GM23338 (cell line): ENCODE measurements at regions not wholly inside any gene's neighbourhood (a gene's known extent, or its start where the extent isn't known, plus 50 kb on each side); places are given as distances from the start of the nearest gene placed in this dataset.
A peak's percentile ranks its signal among the peaks of the same experiment; 100 is the strongest.

ENCODE experiments used
- ATAC-seq: fragments of 200-7000 bp; cut with Tn5 transposase; 3 replicates; pipeline ENCODE4 v1.9.1; 2020
- DNase-seq: peaks from one replicate; pipeline ENCODE4 v3.0.0-alpha.2; 2015; ENCODE audit warnings: low spot score
- H2AFZ ChIP-seq: fragments of 200-600 bp; sonication (generic); 2 replicates; pipeline ENCODE4 v1.8.0; 2016; ENCODE audit warnings: antibody characterized with exemption, mild to moderate bottlenecking, moderate library complexity
- H3F3A ChIP-seq: fragments of 200-600 bp; sonication (generic); replicated peaks from 2 replicates; pipeline ENCODE4 v1.8.0; 2017; ENCODE audit warnings: antibody characterized with exemption, mixed run types, low read depth
- H3K27ac ChIP-seq: fragments of 200-600 bp; sonication (generic); 2 replicates; pipeline ENCODE4 v1.6.1; 2016; ENCODE audit warnings: low read depth
- H3K27me3 ChIP-seq: fragments of 200-600 bp; sonication (generic); 2 replicates; pipeline ENCODE4 v1.8.0; 2016; ENCODE audit warnings: mild to moderate bottlenecking, mixed run types, moderate library complexity; ENCODE audit not compliant: insufficient read depth
- H3K36me3 ChIP-seq: fragments of 200-600 bp; sonication (generic); 2 replicates; pipeline ENCODE4 v1.8.0; 2016; ENCODE audit warnings: mild to moderate bottlenecking; ENCODE audit not compliant: insufficient read depth
- H3K4me1 ChIP-seq: fragments of 200-600 bp; sonication (generic); 2 replicates; pipeline ENCODE4 v1.8.0; 2016; ENCODE audit warnings: mild to moderate bottlenecking, moderate library complexity; ENCODE audit not compliant: insufficient read depth
- H3K4me2 ChIP-seq: fragments of 200-600 bp; sonication (generic); 2 replicates; pipeline ENCODE4 v1.7.1; 2017; ENCODE audit warnings: mixed run types
- H3K4me3 ChIP-seq: fragments of 200-600 bp; sonication (generic); 2 replicates; pipeline ENCODE4 v1.6.1; 2016; ENCODE audit warnings: mixed run types
- H3K79me2 ChIP-seq: fragments of 200-600 bp; sonication (generic); replicated peaks from 2 replicates; pipeline ENCODE4 v1.8.0; 2017; ENCODE audit warnings: mild to moderate bottlenecking; ENCODE audit not compliant: insufficient read depth
- H3K9me2 ChIP-seq: fragments of 200-600 bp; sonication (generic); 2 replicates; pipeline ENCODE4 v1.8.0; 2017; ENCODE audit not compliant: insufficient read depth
- H4K20me1 ChIP-seq: fragments of 200-600 bp; sonication (generic); replicated peaks from 2 replicates; pipeline ENCODE4 v1.8.0; 2017; ENCODE audit warnings: mild to moderate bottlenecking; ENCODE audit not compliant: insufficient read depth
- H3K27ac Mint-ChIP-seq: 2 replicates; pipeline ENCODE4 v1.8.0; 2020; ENCODE audit warnings: inconsistent platforms, mild to moderate bottlenecking, moderate library complexity, mixed read lengths
- H3K27me3 Mint-ChIP-seq: 3 replicates; pipeline ENCODE4 v1.8.0; 2022; ENCODE audit warnings: low read depth, mild to moderate bottlenecking, moderate library complexity, mixed read lengths, inconsistent platforms; ENCODE audit not compliant: insufficient read depth, poor library complexity
- H3K36me3 Mint-ChIP-seq: 3 replicates; pipeline ENCODE4 v1.8.0; 2021; ENCODE audit warnings: low read depth, mild to moderate bottlenecking, inconsistent platforms, moderate library complexity, mixed read lengths
- H3K4me1 Mint-ChIP-seq: 3 replicates; pipeline ENCODE4 v1.8.0; 2020; ENCODE audit warnings: mild to moderate bottlenecking, inconsistent platforms, mixed read lengths
- H3K4me3 Mint-ChIP-seq: 3 replicates; pipeline ENCODE4 v1.8.0; 2021; ENCODE audit warnings: moderate library complexity, mild to moderate bottlenecking, inconsistent platforms, mixed read lengths
- H3K9me3 Mint-ChIP-seq: 3 replicates; pipeline ENCODE4 v1.8.0; 2020; ENCODE audit warnings: moderate library complexity, mild to moderate bottlenecking, inconsistent platforms, mixed read lengths
- CREB1 ChIP-seq: fragments of 250-450 bp; sonication (Bioruptor Pico); IDR thresholded peaks from 2 replicates; pipeline ENCODE4 v1.5.0; 2020; ENCODE audit warnings: low read depth, mild to moderate bottlenecking, moderate library complexity
- CTCF ChIP-seq, 2 experiments: fragments of 200-600 bp in 1 of 2; sonication (generic) in 1 of 2; conservative IDR thresholded peaks; 2 replicates each; pipeline versions ENCODE4 v1.5.1 to v1.6.1; 2016 to 2017; ENCODE audit warnings: antibody characterized with exemption in 2 of 2, low read depth in 2 of 2, mild to moderate bottlenecking in 2 of 2, moderate library complexity in 1 of 2
- ETS1 ChIP-seq: IDR thresholded peaks from 2 replicates; pipeline ENCODE4 v1.6.1; 2016; ENCODE audit warnings: antibody characterized with exemption
- EZH2 ChIP-seq: fragments of 200-600 bp; sonication (generic); IDR thresholded peaks from one replicate; pipeline ENCODE4 v1.8.0; 2017; ENCODE audit warnings: antibody characterized with exemption, mild to moderate bottlenecking, low read depth; ENCODE audit not compliant: unreplicated experiment
- EZH2phosphoT487 ChIP-seq: fragments of 200-600 bp; sonication (generic); IDR thresholded peaks from one replicate; pipeline ENCODE4 v1.8.1; 2018; ENCODE audit warnings: antibody characterized with exemption; ENCODE audit not compliant: unreplicated experiment
- JUNB ChIP-seq: IDR thresholded peaks from one replicate; pipeline ENCODE4 v1.6.1; 2016; ENCODE audit warnings: antibody characterized with exemption; ENCODE audit not compliant: unreplicated experiment
- NANOG ChIP-seq: IDR thresholded peaks from 2 replicates; pipeline ENCODE4 v1.6.1; 2016; ENCODE audit warnings: antibody characterized with exemption, borderline replicate concordance
- POLR2AphosphoS5 ChIP-seq: IDR thresholded peaks from 2 replicates; pipeline ENCODE4 v1.6.1; 2016; ENCODE audit warnings: antibody characterized with exemption, low read depth
- REST ChIP-seq: IDR thresholded peaks from one replicate; pipeline ENCODE4 v1.6.1; 2018; ENCODE audit warnings: antibody characterized with exemption; ENCODE audit not compliant: unreplicated experiment
- STAT1 ChIP-seq: IDR thresholded peaks from one replicate; pipeline ENCODE4 v1.6.1; 2016; ENCODE audit warnings: antibody characterized with exemption; ENCODE audit not compliant: unreplicated experiment
- ZNF114 ChIP-seq: fragments of 250-450 bp; sonication (Bioruptor Pico); IDR thresholded peaks from 2 replicates; pipeline ENCODE4 v1.5.0; 2020; ENCODE audit warnings: mild to moderate bottlenecking, moderate library complexity
- ZNF331 ChIP-seq: fragments of 250-450 bp; sonication (Bioruptor Pico); IDR thresholded peaks from 2 replicates; pipeline ENCODE4 v1.5.0; 2020; ENCODE audit warnings: low read depth, mild to moderate bottlenecking, moderate library complexity
- ZNF462 ChIP-seq: fragments of 250-450 bp; sonication (Bioruptor Pico); IDR thresholded peaks from 2 replicates; pipeline ENCODE4 v1.5.0; 2020; ENCODE audit warnings: mild to moderate bottlenecking, moderate library complexity

GRCh38 chr20:57065646-57066045, 200.8 kb downstream of the BMP7 start:
- ATAC-seq: no peak

More at GRCh38 chr20:57065646-57066045, 200.8 kb downstream of the BMP7 start:
- H3K27me3 Mint-ChIP-seq: peaks cover 19% of the 10 kb centered on the region
- H3K9me3 Mint-ChIP-seq: no peaks in the 10 kb centered on the region
- Histone ChIP-seq H3K27me3 (no peaks in the 10 kb centered on the region; the same call in 1 of the 2 replicates), H3F3A (no peaks in the 10 kb centered on the region), H4K20me1 (no peaks in the 10 kb centered on the region), H3K4me1 (peaks cover 8% of the 10 kb centered on the region), H2AFZ (peak overlapping the region; percentile 83; the same call in 1 of the 2 replicates), H3K4me3 (no peak overlapping the region), H3K36me3 (no peaks in the 10 kb centered on the region), H3K79me2 (no peaks in the 10 kb centered on the region), H3K27ac (no peak overlapping the region), H3K9me2 (no peaks in the 10 kb centered on the region), H3K4me2 (no peak overlapping the region)
- H3K4me3 Mint-ChIP-seq: no peak overlapping the region
- DNase-seq: no peak
- H3K36me3 Mint-ChIP-seq: no peaks in the 10 kb centered on the region
- peaks cover 14% of the 10 kb centered on the region for H3K4me1 Mint-ChIP-seq
- TF ChIP-seq NANOG (no peak), ETS1 (no peak), ZNF114 (CRISPR knock-in tag) (no peak), POLR2AphosphoS5 (no peak), EZH2 (no peak), ZNF462 (CRISPR knock-in tag) (no peak), CTCF (conservative IDR thresholded peaks at IDR 0.05; ENCODE audit: low read depth in 2 of 2) (no peak), CREB1 (CRISPR knock-in tag) (no peak), STAT1 (no peak), REST (no peak), ZNF331 (no peak), JUNB (no peak), EZH2phosphoT487 (no peak)
- no peak overlapping the region for H3K27ac Mint-ChIP-seq
